ENCODE measurements at regions not wholly inside any gene's neighbourhood (a gene's known extent, or its start where the extent isn't known, plus 50 kb on each side); places are given as distances from the start of the nearest gene placed in this dataset.
A peak's percentile ranks its signal among the peaks of the same experiment; 100 is the strongest.

- Histone ChIP-seq H3K4me3 (ENCODE audit: low read length in 2 of 2) (no peak overlapping the region), H4K91ac (ENCODE audit: low read depth, low read length, poor library complexity) (no peak overlapping the region), H2BK5ac (ENCODE audit: low read length) (no peak overlapping the region), H2BK120ac (ENCODE audit: low read depth, low read length) (no peak overlapping the region), H3K4me1 (ENCODE audit: control insufficient read depth in 2 of 2, insufficient read depth in 1 of 2, low read depth in 1 of 2, low read length in 2 of 2) (no peaks in the 10 kb centered on the region), H3K4ac (ENCODE audit: low read length) (no peak overlapping the region), H4K8ac (ENCODE audit: low read depth, low read length) (no peak overlapping the region), H3K79me1 (ENCODE audit: low read depth, low read length) (no peaks in the 10 kb centered on the region), H3K4me2 (ENCODE audit: insufficient read depth, low read length, poor library complexity, severe bottlenecking) (no peak overlapping the region), H3K9ac (ENCODE audit: low read depth, low read length, poor library complexity) (no peak overlapping the region), H3K14ac (ENCODE audit: low read length) (no peak overlapping the region), H3K27ac (replicated peaks; ENCODE audit: low read length) (no peak overlapping the region), H3K18ac (ENCODE audit: low read length) (no peak overlapping the region), H2BK15ac (ENCODE audit: low read length) (no peak overlapping the region), H3K9me3 (replicated peaks in 1 of 2; ENCODE audit: control insufficient read depth in 2 of 2, insufficient read depth in 1 of 2, low read depth in 1 of 2, low read length in 2 of 2) (no peaks in the 10 kb centered on the region), H2AK5ac (ENCODE audit: low read depth, low read length) (no peak overlapping the region), H3K23ac (ENCODE audit: low read depth, low read length, poor library complexity) (no peak overlapping the region), H3K27me3 (ENCODE audit: control insufficient read depth in 3 of 3, insufficient read depth in 3 of 3, low read depth in 1 of 3, low read length in 3 of 3) (peaks cover 0 to 2% (median 0%) of the 10 kb centered on the region in 3 experiments), H2BK12ac (ENCODE audit: low read length) (no peak overlapping the region), H3K36me3 (replicated peaks in 1 of 2; ENCODE audit: control insufficient read depth in 2 of 2, insufficient read depth in 2 of 2, low read length in 2 of 2) (no peaks in the 10 kb centered on the region), H2AFZ (ENCODE audit: low read length) (no peak overlapping the region)
- WGBS, 2 donors (ENCODE audit: extremely low coverage in 2 of 2, insufficient read length in 2 of 2, insufficient replicate concordance in 1 of 2), result no CpG with 5 or more reads among the region's 4 CpGs
- no peak for DNase-seq (ENCODE audit: low spot score)
Measured at GRCh38 chr15:60212536-60212935, 185.2 kb downstream of the ANXA2 start.

- no peak overlapping the region for H2BK120ac ChIP-seq (ENCODE audit: low read depth, low read length)
- no peak overlapping the region for H3K4ac ChIP-seq (ENCODE audit: low read length)
- H4K8ac ChIP-seq (ENCODE audit: low read depth, low read length), result no peak overlapping the region
- H3K14ac ChIP-seq (ENCODE audit: low read length), result no peak overlapping the region
- WGBS, 2 donors (ENCODE audit: extremely low coverage in 2 of 2, insufficient read length in 2 of 2, insufficient replicate concordance in 1 of 2), result no CpG with 5 or more reads among the region's 3 CpGs
- no peak overlapping the region for H2BK12ac ChIP-seq (ENCODE audit: low read length)
- no peak overlapping the region for H3K23ac ChIP-seq (ENCODE audit: low read depth, low read length, poor library complexity)
- no peak overlapping the region for H2BK5ac ChIP-seq (ENCODE audit: low read length)
- no peak overlapping the region for H3K9ac ChIP-seq (ENCODE audit: low read depth, low read length, poor library complexity)
- no peak overlapping the region for H3K18ac ChIP-seq (ENCODE audit: low read length)
- H4K91ac ChIP-seq (ENCODE audit: low read depth, low read length, poor library complexity), result no peak overlapping the region
- H3K36me3 ChIP-seq (replicated peaks in 1 of 2; ENCODE audit: control insufficient read depth in 2 of 2, insufficient read depth in 2 of 2, low read length in 2 of 2), result no peaks in the 10 kb centered on the region
- no peak overlapping the region for H3K4me3 ChIP-seq (ENCODE audit: low read length in 2 of 2)
- no peak overlapping the region for H2BK15ac ChIP-seq (ENCODE audit: low read length)
- no peak overlapping the region for H3K27ac ChIP-seq (replicated peaks; ENCODE audit: low read length)
- H3K9me3 ChIP-seq (replicated peaks in 1 of 2; ENCODE audit: control insufficient read depth in 2 of 2, insufficient read depth in 1 of 2, low read depth in 1 of 2, low read length in 2 of 2), result no peaks in the 10 kb centered on the region
- no peak overlapping the region for H3K4me2 ChIP-seq (ENCODE audit: insufficient read depth, low read length, poor library complexity, severe bottlenecking)
- DNase-seq (ENCODE audit: low spot score), result no peak
- no peak overlapping the region for H2AK5ac ChIP-seq (ENCODE audit: low read depth, low read length)
- H3K4me1 ChIP-seq (ENCODE audit: control insufficient read depth in 2 of 2, insufficient read depth in 1 of 2, low read depth in 1 of 2, low read length in 2 of 2), result peaks cover 0 to 2% of the 10 kb centered on the region in 2 donors
- H3K27me3 ChIP-seq (ENCODE audit: control insufficient read depth in 3 of 3, insufficient read depth in 3 of 3, low read depth in 1 of 3, low read length in 3 of 3), result peaks cover 0 to 2% (median 0%) of the 10 kb centered on the region in 3 experiments
- no peaks in the 10 kb centered on the region for H3K79me1 ChIP-seq (ENCODE audit: low read depth, low read length)
- no peak overlapping the region for H2AFZ ChIP-seq (ENCODE audit: low read length)
Measured at GRCh38 chr15:60213377-60214000, 184.3 kb downstream of the ANXA2 start.

GRCh38 chr15:60214201-60214600, 183.6 kb downstream of the ANXA2 start:
- WGBS, 2 donors (ENCODE audit: extremely low coverage in 2 of 2, insufficient read length in 2 of 2, insufficient replicate concordance in 1 of 2), result no CpG with 5 or more reads among the region's 4 CpGs
- Histone ChIP-seq H3K27ac (replicated peaks; ENCODE audit: low read length) (no peak overlapping the region), H3K14ac (ENCODE audit: low read length) (no peak overlapping the region), H4K8ac (ENCODE audit: low read depth, low read length) (no peak overlapping the region), H3K9me3 (replicated peaks in 1 of 2; ENCODE audit: control insufficient read depth in 2 of 2, insufficient read depth in 1 of 2, low read depth in 1 of 2, low read length in 2 of 2) (no peaks in the 10 kb centered on the region), H4K91ac (ENCODE audit: low read depth, low read length, poor library complexity) (no peak overlapping the region), H2BK15ac (ENCODE audit: low read length) (no peak overlapping the region), H3K9ac (ENCODE audit: low read depth, low read length, poor library complexity) (no peak overlapping the region), H3K4me1 (ENCODE audit: control insufficient read depth in 2 of 2, insufficient read depth in 1 of 2, low read depth in 1 of 2, low read length in 2 of 2) (peaks cover 0 to 5% of the 10 kb centered on the region in 2 donors), H3K27me3 (ENCODE audit: control insufficient read depth in 3 of 3, insufficient read depth in 3 of 3, low read depth in 1 of 3, low read length in 3 of 3) (peaks cover 0 to 2% (median 0%) of the 10 kb centered on the region in 3 experiments), H3K79me1 (ENCODE audit: low read depth, low read length) (no peaks in the 10 kb centered on the region), H2AK5ac (ENCODE audit: low read depth, low read length) (no peak overlapping the region), H3K4ac (ENCODE audit: low read length) (no peak overlapping the region), H3K4me2 (ENCODE audit: insufficient read depth, low read length, poor library complexity, severe bottlenecking) (no peak overlapping the region), H3K18ac (ENCODE audit: low read length) (no peak overlapping the region), H2BK12ac (ENCODE audit: low read length) (no peak overlapping the region), H3K36me3 (replicated peaks in 1 of 2; ENCODE audit: control insufficient read depth in 2 of 2, insufficient read depth in 2 of 2, low read length in 2 of 2) (no peaks in the 10 kb centered on the region), H2BK5ac (ENCODE audit: low read length) (no peak overlapping the region), H3K23ac (ENCODE audit: low read depth, low read length, poor library complexity) (no peak overlapping the region), H3K4me3 (ENCODE audit: low read length in 2 of 2) (peak overlapping the region in 1 of 2 donors; percentile 8), H2AFZ (ENCODE audit: low read length) (no peak overlapping the region), H2BK120ac (ENCODE audit: low read depth, low read length) (no peak overlapping the region)
- DNase-seq (ENCODE audit: low spot score), result no peak

- Histone ChIP-seq H3K9ac (ENCODE audit: low read depth, low read length, poor library complexity) (no peak overlapping the region), H2AK5ac (ENCODE audit: low read depth, low read length) (peak overlapping the region; percentile 47), H3K4me1 (ENCODE audit: control insufficient read depth in 2 of 2, insufficient read depth in 1 of 2, low read depth in 1 of 2, low read length in 2 of 2) (peaks cover 0 to 5% of the 10 kb centered on the region in 2 donors), H3K9me3 (replicated peaks in 1 of 2; ENCODE audit: control insufficient read depth in 2 of 2, insufficient read depth in 1 of 2, low read depth in 1 of 2, low read length in 2 of 2) (no peaks in the 10 kb centered on the region), H3K27me3 (ENCODE audit: control insufficient read depth in 3 of 3, insufficient read depth in 3 of 3, low read depth in 1 of 3, low read length in 3 of 3) (peaks cover 0 to 2% (median 0%) of the 10 kb centered on the region in 3 experiments), H2BK12ac (ENCODE audit: low read length) (no peak overlapping the region), H3K36me3 (replicated peaks in 1 of 2; ENCODE audit: control insufficient read depth in 2 of 2, insufficient read depth in 2 of 2, low read length in 2 of 2) (no peaks in the 10 kb centered on the region), H2BK120ac (ENCODE audit: low read depth, low read length) (no peak overlapping the region), H3K4ac (ENCODE audit: low read length) (no peak overlapping the region), H3K27ac (replicated peaks; ENCODE audit: low read length) (no peak overlapping the region), H3K18ac (ENCODE audit: low read length) (peak overlapping the region; percentile 73), H3K4me2 (ENCODE audit: insufficient read depth, low read length, poor library complexity, severe bottlenecking) (no peak overlapping the region), H2AFZ (ENCODE audit: low read length) (no peak overlapping the region), H2BK5ac (ENCODE audit: low read length) (no peak overlapping the region), H4K8ac (ENCODE audit: low read depth, low read length) (no peak overlapping the region), H4K91ac (ENCODE audit: low read depth, low read length, poor library complexity) (no peak overlapping the region), H3K4me3 (ENCODE audit: low read length in 2 of 2) (no peak overlapping the region), H2BK15ac (ENCODE audit: low read length) (no peak overlapping the region), H3K79me1 (ENCODE audit: low read depth, low read length) (no peaks in the 10 kb centered on the region), H3K23ac (ENCODE audit: low read depth, low read length, poor library complexity) (no peak overlapping the region), H3K14ac (ENCODE audit: low read length) (no peak overlapping the region)
- WGBS, 2 donors (ENCODE audit: extremely low coverage in 2 of 2, insufficient read length in 2 of 2, insufficient replicate concordance in 1 of 2), result no CpG with 5 or more reads among the region's 10 CpGs
- no peak for DNase-seq (ENCODE audit: low spot score)
Measured at GRCh38 chr15:60215225-60215963, 182.4 kb downstream of the ANXA2 start.

Data from neuronal stem cell (in vitro differentiated cells).